IMR-90 (cell line): ENCODE measurements at regions not wholly inside any gene's neighbourhood (a gene's known extent, or its start where the extent isn't known, plus 50 kb on each side); places are given as distances from the start of the nearest gene placed in this dataset.

Source experiments
- ATAC-seq: fragments of 200-7000 bp; cut with Tn5 transposase; 2 replicates; pipeline ENCODE4 v1.9.1; 2020; ENCODE audit warnings: low read depth, mild to moderate bottlenecking, moderate library complexity
- BruUV-seq: library from RNA; stranded (reverse); fragments of 400-500 nt; replicated peaks from 2 replicates; lab custom pipeline; 2021; lab: Mats Ljungman, UMichigan
- CTCF ChIA-PET: fragments of 300-600 bp; formaldehyde crosslinking; extraction: SDS; loops from one replicate; lab custom pipeline; 2021; ENCODE audit warnings: antibody characterized with exemption; lab: Yijun Ruan, JAX
- POLR2A ChIA-PET: fragments of 300-600 bp; sonication (Branson Sonifier 250); formaldehyde crosslinking; loops from one replicate; lab custom pipeline; 2022; ENCODE audit warnings: antibody characterized with exemption; ENCODE audit not compliant: unreplicated experiment; lab: Charles Lee
- DNase-seq: peaks from one replicate; pipeline ENCODE4 v3.0.0; 2013
- H2AFZ ChIP-seq: replicated peaks from 2 replicates; pipeline ENCODE3; 2013; ENCODE audit warnings: low read length, mild to moderate bottlenecking; ENCODE audit not compliant: poor library complexity
- H2AK5ac ChIP-seq: 2 replicates; pipeline ENCODE4 v1.6.1; 2013; ENCODE audit warnings: low read depth, low read length, inconsistent platforms
- H2AK9ac ChIP-seq: replicated peaks from 2 replicates; pipeline ENCODE3; 2013; ENCODE audit warnings: mild to moderate bottlenecking, low read depth, low read length, moderate library complexity; ENCODE audit not compliant: poor library complexity
- H2BK120ac ChIP-seq: 2 replicates; pipeline ENCODE4 v1.6.1; 2013; ENCODE audit warnings: low read depth, low read length, inconsistent platforms
- H2BK15ac ChIP-seq: 3 replicates; pipeline ENCODE4 v1.6.1; 2013; ENCODE audit warnings: low read depth, low read length, inconsistent platforms
- H2BK20ac ChIP-seq: 2 replicates; pipeline ENCODE4 v1.6.1; 2013; ENCODE audit warnings: low read depth, mild to moderate bottlenecking, inconsistent platforms, low read length, moderate library complexity
- H2BK5ac ChIP-seq: 2 replicates; pipeline ENCODE4 v1.6.1; 2013; ENCODE audit warnings: mild to moderate bottlenecking, low read depth, low read length, inconsistent platforms; ENCODE audit not compliant: poor library complexity, severe bottlenecking
- H3K14ac ChIP-seq: replicated peaks from 2 replicates; pipeline ENCODE4 v1.6.1; 2013; ENCODE audit warnings: low read depth, low read length, inconsistent platforms
- H3K18ac ChIP-seq: 2 replicates; pipeline ENCODE4 v1.6.1; 2013; ENCODE audit warnings: low read depth, low read length, control low read depth
- H3K23ac ChIP-seq: 2 replicates; pipeline ENCODE4 v1.6.1; 2013; ENCODE audit warnings: low read depth, low read length, inconsistent platforms
- H3K27ac ChIP-seq: 2 replicates; pipeline ENCODE4 v1.5.1; 2013; ENCODE audit warnings: mild to moderate bottlenecking, control low read depth, low read length; ENCODE audit not compliant: insufficient read depth
- H3K27me3 ChIP-seq: 2 replicates; pipeline ENCODE4 v1.6.1; 2013; ENCODE audit warnings: low read length; ENCODE audit not compliant: control insufficient read depth, insufficient read depth
- H3K36me3 ChIP-seq: 2 replicates; pipeline ENCODE4 v1.6.1; 2013; ENCODE audit warnings: low read length, mixed read lengths; ENCODE audit not compliant: control insufficient read depth, insufficient read depth
- H3K4ac ChIP-seq: 2 replicates; pipeline ENCODE4 v1.6.1; 2013; ENCODE audit warnings: low read depth, low read length, inconsistent platforms
- H3K4me1 ChIP-seq: 2 replicates; pipeline ENCODE4 v1.6.1; 2013; ENCODE audit warnings: low read length, mixed read lengths; ENCODE audit not compliant: control insufficient read depth, insufficient read depth
- H3K4me2 ChIP-seq: 2 replicates; pipeline ENCODE4 v1.6.1; 2013; ENCODE audit warnings: low read depth, mild to moderate bottlenecking, control low read depth, low read length, moderate library complexity
- H3K4me3 ChIP-seq: 2 replicates; pipeline ENCODE4 v1.5.1; 2013; ENCODE audit warnings: low read depth, mild to moderate bottlenecking, control low read depth, low read length, moderate library complexity; ENCODE audit not compliant: insufficient read depth
- H3K56ac ChIP-seq: 2 replicates; pipeline ENCODE4 v1.6.1; 2013; ENCODE audit warnings: low read length, inconsistent platforms; ENCODE audit not compliant: insufficient read depth; ENCODE audit errors: extremely low read depth
- H3K79me1 ChIP-seq, 2 experiments: 2 replicates each; pipeline ENCODE4 v1.6.1; 2013; ENCODE audit warnings: low read length in 2 of 2, inconsistent platforms in 1 of 2, low read depth in 1 of 2
- H3K9ac ChIP-seq: 2 replicates; pipeline ENCODE4 v1.6.1; 2013; ENCODE audit warnings: low read depth, low read length, control low read depth
- H3K9me1 ChIP-seq: 2 replicates; pipeline ENCODE4 v1.6.1; 2013; ENCODE audit warnings: low read length, inconsistent platforms; ENCODE audit not compliant: insufficient read depth
- H3K9me3 ChIP-seq: 2 replicates; pipeline ENCODE4 v1.6.1; 2013; ENCODE audit warnings: low read length; ENCODE audit not compliant: control insufficient read depth, insufficient read depth
- H4K20me1 ChIP-seq: 2 replicates; pipeline ENCODE4 v1.6.1; 2013; ENCODE audit warnings: low read length, inconsistent platforms; ENCODE audit not compliant: insufficient read depth
- H4K5ac ChIP-seq: 2 replicates; pipeline ENCODE4 v1.6.1; 2013; ENCODE audit warnings: mild to moderate bottlenecking, low read depth, low read length, control low read depth
- H4K8ac ChIP-seq, 2 experiments: 2 replicates each; pipeline ENCODE4 v1.6.1; 2013; ENCODE audit warnings: low read depth in 2 of 2, low read length in 2 of 2, control low read depth in 1 of 2, inconsistent platforms in 1 of 2
- H4K91ac ChIP-seq: 2 replicates; pipeline ENCODE4 v1.6.1; 2013; ENCODE audit warnings: low read depth, low read length, inconsistent platforms; ENCODE audit not compliant: insufficient read depth
- CEBPB ChIP-seq: IDR thresholded peaks from 2 replicates; pipeline ENCODE4 v1.6.1; 2012; ENCODE audit warnings: low read depth, low read length, improper control_type of control experiment
- CHD1 ChIP-seq: IDR thresholded peaks from 2 replicates; pipeline ENCODE4 v1.6.1; 2012; ENCODE audit warnings: low read depth, low read length, improper control_type of control experiment
- CTCF ChIP-seq: conservative IDR thresholded peaks from 2 replicates; pipeline ENCODE4 v1.5.1; 2012; ENCODE audit warnings: mild to moderate bottlenecking, low read depth, low read length, improper control_type of control experiment
- MAFK ChIP-seq: IDR thresholded peaks from 2 replicates; pipeline ENCODE4 v1.6.1; 2012; ENCODE audit warnings: low read depth, low read length, improper control_type of control experiment
- MXI1 ChIP-seq: IDR thresholded peaks from 2 replicates; pipeline ENCODE4 v1.6.1; 2012; ENCODE audit warnings: low read depth, mild to moderate bottlenecking, low read length, moderate library complexity, borderline replicate concordance
- POLR2A ChIP-seq: IDR thresholded peaks from 2 replicates; pipeline ENCODE4 v1.6.1; 2012; ENCODE audit warnings: mild to moderate bottlenecking, low read depth, low read length
- RCOR1 ChIP-seq: IDR thresholded peaks from 2 replicates; pipeline ENCODE4 v1.6.1; 2012; ENCODE audit warnings: mild to moderate bottlenecking, low read length, improper control_type of control experiment; ENCODE audit not compliant: insufficient replicate concordance
- RFX5 ChIP-seq: IDR thresholded peaks from 2 replicates; pipeline ENCODE4 v1.8.0; 2012; ENCODE audit warnings: low read depth, mild to moderate bottlenecking, low read length, moderate library complexity
- SMC3 ChIP-seq: fragments of 150-350 bp; IDR thresholded peaks from 2 replicates; pipeline ENCODE4 v1.6.1; 2016; ENCODE audit warnings: low read depth, mild to moderate bottlenecking, antibody characterized with exemption, low read length, moderate library complexity
- WGBS, 2 experiments: methylation state at CpG; one replicate each; pipeline versions ENCODE4 v1.1.5 to v1.1.7; 2013; ENCODE audit warnings: missing lambda C conversion rate in 2 of 2; ENCODE audit not compliant: insufficient read length in 1 of 2; ENCODE audit errors: extremely low coverage in 2 of 2; 5-methylcytosine and 5-hydroxymethylcytosine counted together
- dilution Hi-C: fragments of 300-500 bp; cut with HindIII; formaldehyde crosslinking; loops from one replicate; pipeline ENCODE4 v1.14.3; 2018; ENCODE audit warnings: low sequenced_read_pairs; ENCODE audit not compliant: unreplicated experiment
- in situ Hi-C: fragments of 300-500 bp; cut with MboI; formaldehyde crosslinking; loops from 3 replicates; pipeline ENCODE4 v1.14.3; 2019; ENCODE audit warnings: low sequenced_read_pairs, inconsistent platforms, mixed read lengths
- intact Hi-C: fragments of 100-400 bp; cut with micrococcal nuclease; formaldehyde crosslinking; loops from 2 replicates; pipeline ENCODE4 v1.10.0; 2022

DNA sequence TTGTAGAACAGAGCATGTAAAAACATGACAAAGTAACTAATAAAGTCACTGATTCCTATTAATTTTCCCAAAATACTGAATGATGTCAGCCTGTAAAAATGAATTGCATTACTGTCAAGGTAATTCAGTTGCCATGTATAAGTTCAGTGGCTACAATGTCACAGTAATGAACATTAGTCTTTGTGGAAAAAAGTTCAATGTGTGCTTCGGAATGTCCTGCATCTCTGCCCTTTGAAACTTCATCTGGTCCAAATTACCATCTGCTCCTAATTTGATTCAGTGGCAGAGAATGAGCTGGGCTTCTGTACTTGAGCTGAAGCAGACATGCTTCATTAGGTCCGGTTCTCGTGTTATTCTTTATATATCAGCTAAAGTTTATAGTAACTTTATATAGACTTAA lies 567.4 kb downstream of the COL12A1 start:
- Histone ChIP-seq H3K4me3 (no peak overlapping the region), H3K9me1 (no peaks in the 10 kb centered on the region), H3K18ac (no peak overlapping the region), H4K91ac (no peak overlapping the region), H2BK20ac (no peak overlapping the region), H4K5ac (no peak overlapping the region), H3K4ac (no peak overlapping the region), H2BK5ac (no peak overlapping the region), H3K9me3 (no peaks in the 10 kb centered on the region), H3K79me1 (no peaks in the 10 kb centered on the region), H4K8ac (no peak overlapping the region), H2AK5ac (no peak overlapping the region), H3K4me2 (no peak overlapping the region), H3K56ac (no peak overlapping the region), H3K36me3 (no peaks in the 10 kb centered on the region), H3K4me1 (no peaks in the 10 kb centered on the region), H2AK9ac (no peak overlapping the region), H3K9ac (no peak overlapping the region), H2BK120ac (no peak overlapping the region), H3K27me3 (no peaks in the 10 kb centered on the region), H3K23ac (no peak overlapping the region), H3K14ac (no peak overlapping the region), H2BK15ac (no peak overlapping the region), H2AFZ (no peak overlapping the region), H4K20me1 (no peaks in the 10 kb centered on the region), H3K27ac (no peak overlapping the region)
- BruUV-seq: no TSS peak
- in situ Hi-C loops (no loop called here), intact Hi-C loops (no loop called here), dilution Hi-C loops (no loop called here)
- TF ChIP-seq MXI1: no peak
- TF ChIP-seq RFX5: no peak
- TF ChIP-seq CHD1: no peak
- no peak for TF ChIP-seq CEBPB
- TF ChIP-seq MAFK: no peak
- TF ChIP-seq CTCF: no peak
- TF ChIP-seq POLR2A: no peak
- no peak for TF ChIP-seq RCOR1
- TF ChIP-seq SMC3: no peak
- ChIA-PET POLR2A (no interaction called here), CTCF (no interaction called here)
- DNase-seq (no peak), ATAC-seq (no peak)
- no CpG with 5 or more reads among the region's 3 CpGs for WGBS, 2 experiments
